Parathyroid adenoma (tissue), 2 donors: ENCODE measurements at regions not wholly inside any gene's neighbourhood (a gene's known extent, or its start where the extent isn't known, plus 50 kb on each side); places are given as distances from the start of the nearest gene placed in this dataset.

Experiments used
- H2AFZ ChIP-seq: fragments of 300-600 bp; sonication (generic); one replicate; pipeline ENCODE4 v1.7.0; 2017; ENCODE audit warnings: antibody characterized with exemption, mild to moderate bottlenecking
- H3K27ac ChIP-seq: fragments of 300-600 bp; sonication (generic); one replicate; pipeline ENCODE4 v1.7.0; 2017
- H3K27me3 ChIP-seq: fragments of 300-600 bp; sonication (generic); one replicate; pipeline ENCODE4 v1.7.0; 2017; ENCODE audit warnings: low read length; ENCODE audit not compliant: control insufficient read depth, insufficient read depth
- H3K36me3 ChIP-seq: fragments of 300-600 bp; sonication (generic); one replicate; pipeline ENCODE4 v1.7.0; 2017; ENCODE audit warnings: low read length; ENCODE audit not compliant: control insufficient read depth, insufficient read depth
- H3K4me1 ChIP-seq: fragments of 300-600 bp; sonication (generic); one replicate; pipeline ENCODE4 v1.7.0; 2017; ENCODE audit warnings: control low read depth
- H3K4me2 ChIP-seq: fragments of 300-600 bp; sonication (generic); one replicate; pipeline ENCODE4 v1.7.0; 2017; ENCODE audit warnings: low read length
- H3K4me3 ChIP-seq: fragments of 300-600 bp; sonication (generic); one replicate; pipeline ENCODE4 v1.7.0; 2017; ENCODE audit warnings: low read depth, low read length
- H3K79me2 ChIP-seq: fragments of 300-600 bp; sonication (generic); one replicate; pipeline ENCODE4 v1.7.0; 2017; ENCODE audit warnings: control low read depth
- H3K9ac ChIP-seq: fragments of 300-600 bp; sonication (generic); one replicate; pipeline ENCODE4 v1.7.0; 2017; ENCODE audit warnings: mild to moderate bottlenecking
- H3K9me3 ChIP-seq: fragments of 300-600 bp; sonication (generic); one replicate; pipeline ENCODE4 v1.7.0; 2017; ENCODE audit warnings: low read length; ENCODE audit not compliant: control insufficient read depth
- TF ChIP-seq, protein P1 (sequence below): fragments of 300-600 bp; sonication (generic); IDR thresholded peaks from one replicate; pipeline ENCODE4 v1.7.0; 2017; ENCODE audit warnings: antibody characterized with exemption, mild to moderate bottlenecking
- donor health status: primary hyperparathyroidism.

DNA sequence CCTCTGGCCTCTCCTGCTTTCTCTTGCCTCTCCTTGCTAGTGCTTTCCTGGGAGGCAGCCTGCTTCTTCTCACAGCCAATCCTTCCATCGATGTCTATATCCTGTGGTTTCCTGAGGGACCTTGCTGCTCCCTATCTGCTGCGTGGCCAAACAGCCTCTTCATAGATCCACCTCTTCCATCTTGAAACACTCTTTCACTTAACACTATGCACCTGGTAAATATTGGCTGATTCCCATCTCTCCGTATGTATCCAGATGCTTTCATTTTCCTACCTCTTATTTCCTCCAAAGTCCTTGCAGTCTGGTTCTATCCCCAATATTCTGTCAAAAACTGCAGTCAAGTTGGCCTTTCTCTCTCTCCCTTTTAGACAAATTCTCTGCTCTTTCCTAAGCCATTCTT is 205.2 kb upstream of the CFAP20DC start:
- H2AFZ ChIP-seq, result no peak overlapping the region
- no peak overlapping the region for H3K27ac ChIP-seq
- TF ChIP-seq, protein P1, sequence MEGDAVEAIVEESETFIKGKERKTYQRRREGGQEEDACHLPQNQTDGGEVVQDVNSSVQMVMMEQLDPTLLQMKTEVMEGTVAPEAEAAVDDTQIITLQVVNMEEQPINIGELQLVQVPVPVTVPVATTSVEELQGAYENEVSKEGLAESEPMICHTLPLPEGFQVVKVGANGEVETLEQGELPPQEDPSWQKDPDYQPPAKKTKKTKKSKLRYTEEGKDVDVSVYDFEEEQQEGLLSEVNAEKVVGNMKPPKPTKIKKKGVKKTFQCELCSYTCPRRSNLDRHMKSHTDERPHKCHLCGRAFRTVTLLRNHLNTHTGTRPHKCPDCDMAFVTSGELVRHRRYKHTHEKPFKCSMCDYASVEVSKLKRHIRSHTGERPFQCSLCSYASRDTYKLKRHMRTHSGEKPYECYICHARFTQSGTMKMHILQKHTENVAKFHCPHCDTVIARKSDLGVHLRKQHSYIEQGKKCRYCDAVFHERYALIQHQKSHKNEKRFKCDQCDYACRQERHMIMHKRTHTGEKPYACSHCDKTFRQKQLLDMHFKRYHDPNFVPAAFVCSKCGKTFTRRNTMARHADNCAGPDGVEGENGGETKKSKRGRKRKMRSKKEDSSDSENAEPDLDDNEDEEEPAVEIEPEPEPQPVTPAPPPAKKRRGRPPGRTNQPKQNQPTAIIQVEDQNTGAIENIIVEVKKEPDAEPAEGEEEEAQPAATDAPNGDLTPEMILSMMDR, result no peak
- no peak overlapping the region for H3K9ac ChIP-seq
- no peak overlapping the region for H3K4me3 ChIP-seq
- H3K27me3 ChIP-seq, result no peaks in the 10 kb centered on the region
- no peak overlapping the region for H3K4me2 ChIP-seq
- H3K36me3 ChIP-seq, result no peaks in the 10 kb centered on the region
- H3K9me3 ChIP-seq, result no peaks in the 10 kb centered on the region
- no peaks in the 10 kb centered on the region for H3K79me2 ChIP-seq
- peaks cover 13% of the 10 kb centered on the region for H3K4me1 ChIP-seq

DNA sequence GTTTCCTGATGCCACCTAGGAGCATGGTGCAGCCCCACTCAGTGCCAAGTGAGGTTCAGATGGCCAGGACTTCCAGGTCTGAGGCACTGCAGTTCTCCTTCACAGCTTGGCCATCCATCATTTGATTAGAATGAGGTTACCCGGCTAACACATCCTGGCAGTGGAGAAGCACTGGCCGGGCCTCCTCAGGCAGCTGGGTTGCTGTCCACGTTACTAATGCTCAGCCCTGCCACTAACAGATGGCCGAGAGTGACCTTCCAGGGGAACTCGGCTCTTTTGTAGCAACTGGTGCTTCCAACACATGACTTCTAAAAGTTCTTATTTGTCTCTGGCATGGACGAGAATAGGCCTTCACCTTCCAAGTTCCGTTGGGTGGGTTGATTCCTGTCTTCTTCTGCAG is 204.6 kb upstream of the CFAP20DC start:
- no peak overlapping the region for H3K27ac ChIP-seq

DNA sequence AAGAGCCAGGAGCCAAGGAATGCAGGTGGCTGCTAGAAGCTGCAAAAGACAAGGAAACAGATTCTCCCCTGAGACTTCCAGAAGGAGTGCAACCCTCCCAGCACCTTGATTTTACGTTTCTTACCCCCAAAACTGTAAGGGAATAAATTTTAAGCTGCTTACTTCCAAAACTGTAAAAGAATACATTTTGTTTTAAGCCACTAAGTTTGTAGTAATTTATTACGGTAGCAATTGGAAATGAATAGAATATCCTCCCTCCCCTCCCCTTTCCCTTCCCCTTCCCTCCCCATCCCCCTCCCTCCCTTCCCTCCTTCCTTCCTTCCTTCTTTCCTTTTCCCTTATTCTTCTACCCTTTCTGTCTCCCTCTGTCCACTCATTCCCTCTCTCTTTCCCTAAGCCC is 203.7 kb upstream of the CFAP20DC start:
- Histone ChIP-seq H3K36me3 (no peaks in the 10 kb centered on the region), H3K27ac (no peak overlapping the region), H3K4me2 (no peak overlapping the region), H3K4me3 (no peak overlapping the region), H2AFZ (no peak overlapping the region), H3K4me1 (peaks cover 13% of the 10 kb centered on the region), H3K79me2 (no peaks in the 10 kb centered on the region), H3K9ac (no peak overlapping the region), H3K9me3 (no peaks in the 10 kb centered on the region), H3K27me3 (no peaks in the 10 kb centered on the region)
- TF ChIP-seq, protein P1, result no peak

More for the DNA sequence above, 204.6 kb upstream of the CFAP20DC start:
- TF ChIP-seq, protein P1, result no peak
- H2AFZ ChIP-seq, result no peak overlapping the region
- H3K9ac ChIP-seq, result no peak overlapping the region
- no peaks in the 10 kb centered on the region for H3K27me3 ChIP-seq
- no peaks in the 10 kb centered on the region for H3K36me3 ChIP-seq
- H3K4me2 ChIP-seq, result no peak overlapping the region
- no peaks in the 10 kb centered on the region for H3K9me3 ChIP-seq
- no peak overlapping the region for H3K4me3 ChIP-seq
- peaks cover 13% of the 10 kb centered on the region for H3K4me1 ChIP-seq
- H3K79me2 ChIP-seq, result no peaks in the 10 kb centered on the region

DNA sequence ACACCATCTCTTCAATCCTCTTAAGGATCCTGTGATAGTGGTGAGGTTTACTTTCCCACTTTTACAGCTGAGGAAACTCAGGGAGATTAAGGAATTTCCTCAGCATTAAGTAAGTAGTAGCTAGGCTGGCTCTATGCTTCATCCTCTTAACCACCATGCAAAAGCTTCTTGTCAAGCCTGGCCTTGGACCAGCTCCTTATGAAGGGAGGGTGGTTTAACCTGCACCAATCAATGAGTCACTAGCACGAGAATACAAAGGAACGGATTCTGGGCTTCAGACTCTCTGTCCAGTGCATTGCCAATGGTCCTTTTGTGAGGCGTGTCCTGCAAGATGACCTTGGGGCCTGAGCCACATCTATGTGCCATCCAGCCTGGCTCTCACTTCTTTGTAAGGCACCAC is 202.0 kb upstream of the CFAP20DC start:
- TF ChIP-seq, protein P1, result no peak
- Histone ChIP-seq H3K36me3 (no peaks in the 10 kb centered on the region), H3K4me3 (no peak overlapping the region), H3K27me3 (no peaks in the 10 kb centered on the region), H3K9me3 (no peaks in the 10 kb centered on the region), H3K9ac (no peak overlapping the region), H3K4me2 (no peak overlapping the region), H3K27ac (no peak overlapping the region), H2AFZ (no peak overlapping the region), H3K79me2 (no peaks in the 10 kb centered on the region), H3K4me1 (peaks cover 13% of the 10 kb centered on the region)

DNA sequence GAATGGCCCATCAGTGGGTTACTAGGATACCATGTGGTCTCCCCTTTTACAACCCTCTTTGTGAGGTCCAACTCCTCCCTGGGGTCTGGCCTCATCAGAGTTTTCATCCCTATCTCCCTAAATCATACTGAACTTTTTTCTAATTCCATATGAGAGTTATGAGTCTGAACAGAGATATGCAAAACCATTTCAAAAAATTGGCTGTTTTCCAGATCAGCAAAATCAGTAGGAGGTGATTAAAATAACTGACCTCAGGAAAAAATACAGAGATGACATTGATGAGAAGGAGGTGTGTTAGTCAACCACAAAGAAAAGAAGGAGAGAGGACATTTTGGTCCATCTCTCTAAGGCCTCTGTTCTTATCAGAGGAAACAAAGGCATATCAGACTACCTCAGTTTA is 200.8 kb upstream of the CFAP20DC start:
- no peak overlapping the region for H3K4me3 ChIP-seq
- TF ChIP-seq, protein P1, result no peak
- H3K79me2 ChIP-seq, result no peaks in the 10 kb centered on the region
- no peak overlapping the region for H3K9ac ChIP-seq
- H3K27me3 ChIP-seq, result no peaks in the 10 kb centered on the region
- no peaks in the 10 kb centered on the region for H3K9me3 ChIP-seq
- no peak overlapping the region for H3K4me2 ChIP-seq
- H3K36me3 ChIP-seq, result no peaks in the 10 kb centered on the region
- H3K4me1 ChIP-seq, result peaks cover 23% of the 10 kb centered on the region
- H3K27ac ChIP-seq, result no peak overlapping the region
- no peak overlapping the region for H2AFZ ChIP-seq
